ENCODE measurements at regions not wholly inside any gene's neighbourhood (a gene's known extent, or its start where the extent isn't known, plus 50 kb on each side); places are given as distances from the start of the nearest gene placed in this dataset.

DNA sequence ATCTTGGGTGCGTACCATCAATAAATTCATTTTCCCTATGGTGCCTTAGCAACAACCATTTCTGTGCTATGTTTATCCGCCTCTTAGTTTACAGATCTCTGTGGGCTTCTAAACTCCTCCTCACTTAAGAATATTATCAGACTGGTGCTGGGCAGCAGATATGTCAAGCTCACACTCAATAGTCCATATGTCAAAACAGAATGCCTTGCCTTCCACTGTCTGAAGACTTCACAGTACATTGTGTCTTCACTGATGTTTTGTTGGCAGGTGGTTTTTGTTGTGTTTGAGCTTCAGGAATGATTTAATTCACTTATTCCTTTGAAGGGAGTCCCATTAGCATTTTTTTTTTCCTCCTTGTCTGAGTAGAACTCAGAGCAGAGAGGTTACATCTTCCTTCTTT is 419.6 kb downstream of the DNAJB9 start:
- no peak for DNase-seq

DNA sequence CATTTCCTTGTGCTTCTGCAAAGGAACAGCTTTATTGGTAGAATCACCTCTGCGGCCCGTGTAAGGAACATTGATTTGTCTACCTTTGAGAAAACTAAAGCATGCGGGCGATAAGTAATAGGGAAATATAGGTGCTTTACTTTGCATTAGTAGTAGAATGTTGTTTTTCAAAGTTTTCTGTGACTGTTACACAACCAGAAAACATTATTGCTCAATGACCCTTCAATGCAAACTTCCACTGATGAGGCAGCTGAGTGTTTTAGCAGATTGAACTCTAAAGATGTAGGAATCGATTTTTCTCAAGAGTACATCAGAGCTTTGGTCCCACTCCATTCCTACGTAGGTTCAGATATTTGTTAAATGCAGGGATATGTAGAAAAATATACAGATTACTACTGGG is 427.8 kb downstream of the DNAJB9 start:
- no peak for DNase-seq

DNA sequence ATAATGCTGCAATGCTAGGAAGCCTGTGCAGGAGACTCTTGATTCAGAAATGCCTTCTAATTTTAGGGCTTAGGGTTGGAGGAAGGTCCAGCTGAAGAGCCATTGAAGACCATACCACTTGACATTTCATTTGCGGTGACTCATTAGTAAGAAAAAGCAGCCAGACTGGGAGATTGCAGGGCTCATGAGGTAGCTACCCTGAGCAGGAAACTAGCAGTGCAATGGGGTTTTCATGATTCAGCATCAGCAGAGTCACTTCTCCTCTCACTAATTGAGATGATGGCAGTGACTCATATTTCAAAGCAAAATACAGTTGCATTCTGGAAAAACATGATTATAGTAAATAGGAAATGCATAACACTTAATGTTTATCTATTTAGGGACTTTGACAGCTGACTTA is 434.1 kb downstream of the DNAJB9 start:
- no peak for DNase-seq

DNA sequence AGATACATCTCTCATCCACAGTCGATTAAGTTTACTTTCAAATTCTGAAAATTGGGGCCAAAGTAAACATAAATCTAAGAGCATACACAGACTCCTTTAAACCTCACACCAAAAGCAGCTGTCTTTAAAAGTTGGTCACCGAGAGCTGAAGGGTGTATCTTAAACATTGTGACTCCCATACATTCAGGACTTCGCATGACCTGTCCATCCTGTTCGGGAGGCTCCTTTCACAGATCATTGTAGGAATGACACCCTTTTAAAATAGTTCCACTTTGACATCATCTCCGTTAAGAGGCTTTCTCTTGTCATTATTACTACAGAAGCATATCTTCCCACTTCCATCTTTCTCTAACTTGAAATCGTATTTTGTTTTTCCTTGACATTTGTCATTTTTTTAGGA is 440.0 kb downstream of the DNAJB9 start:
- DNase-seq: no peak

DNA sequence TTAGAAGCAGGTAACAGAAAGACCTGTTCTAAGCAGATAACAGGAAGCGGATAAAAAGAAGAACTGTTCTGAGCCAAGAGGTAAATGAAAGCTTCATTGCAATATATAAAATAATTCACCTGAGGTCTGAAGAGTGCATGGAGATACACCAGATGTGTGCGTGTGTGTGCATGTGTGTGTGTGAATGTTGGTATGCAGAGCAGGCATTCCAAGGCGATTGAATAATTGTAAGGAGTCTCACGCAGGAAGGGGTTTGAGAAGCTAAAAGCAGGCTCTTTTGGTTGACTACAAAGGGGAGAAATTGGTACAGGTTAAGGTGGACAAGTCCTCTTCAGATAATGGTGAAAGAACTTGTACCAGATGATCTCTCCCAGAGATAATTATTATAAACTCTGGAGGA is 450.6 kb downstream of the DNAJB9 start:
- no peak for DNase-seq

DNA sequence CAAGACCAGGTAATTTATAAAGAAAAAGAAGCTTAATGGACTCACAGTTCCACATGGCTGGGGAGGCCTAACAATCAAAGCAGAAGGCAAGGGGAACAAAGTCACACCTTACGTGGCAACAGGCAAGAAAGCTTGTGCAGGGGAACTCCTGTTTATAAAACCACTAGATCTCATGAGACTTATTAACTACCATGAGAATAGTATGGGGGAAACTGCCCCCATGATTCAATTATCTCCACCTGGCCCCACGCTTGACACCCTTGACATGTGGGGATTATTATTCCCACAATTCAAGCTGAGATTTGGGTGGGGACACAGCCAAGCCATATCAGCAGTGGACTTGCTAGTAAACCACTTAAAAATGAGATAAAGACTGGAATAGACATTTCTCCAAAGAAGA is 451.7 kb downstream of the DNAJB9 start:
- no peak for DNase-seq

DNA sequence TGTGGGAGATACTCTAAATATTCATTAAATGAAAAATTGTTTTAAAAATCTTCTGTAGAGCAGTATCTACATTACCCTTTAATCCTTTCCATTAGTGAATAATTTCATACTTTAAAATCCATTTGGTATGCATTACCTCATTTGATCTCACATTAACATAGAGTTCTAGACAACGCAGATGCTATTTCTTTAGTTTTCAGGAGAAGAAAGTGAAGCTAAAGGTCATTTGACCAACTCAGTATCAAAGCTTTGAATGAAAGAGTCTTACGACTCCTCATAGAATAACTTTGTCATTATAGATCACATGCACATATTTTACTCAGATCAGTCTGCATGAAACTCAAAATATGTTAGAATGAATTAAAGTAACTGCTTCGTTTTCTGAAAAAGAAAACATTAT is 460.2 kb downstream of the DNAJB9 start:
- no peak for DNase-seq

DNA sequence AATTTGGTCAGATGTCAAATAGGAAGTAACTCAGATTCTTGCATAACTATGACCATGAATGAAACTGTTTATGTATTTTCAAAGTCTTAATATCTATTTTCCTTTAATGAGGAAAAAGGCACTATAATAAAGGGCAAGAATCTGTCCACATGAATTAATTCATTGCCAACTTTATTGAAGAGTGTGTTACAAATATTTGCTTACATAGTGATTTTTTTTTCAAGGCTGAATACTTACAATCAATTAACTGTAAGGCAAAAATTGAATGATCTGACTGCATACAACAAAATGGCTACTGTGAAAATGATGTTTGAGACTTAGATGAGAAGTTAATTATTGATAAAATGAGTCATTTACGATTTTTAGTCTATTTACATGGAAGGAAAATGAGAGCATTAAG is 475.0 kb downstream of the DNAJB9 start:
- no peak for DNase-seq

DNA sequence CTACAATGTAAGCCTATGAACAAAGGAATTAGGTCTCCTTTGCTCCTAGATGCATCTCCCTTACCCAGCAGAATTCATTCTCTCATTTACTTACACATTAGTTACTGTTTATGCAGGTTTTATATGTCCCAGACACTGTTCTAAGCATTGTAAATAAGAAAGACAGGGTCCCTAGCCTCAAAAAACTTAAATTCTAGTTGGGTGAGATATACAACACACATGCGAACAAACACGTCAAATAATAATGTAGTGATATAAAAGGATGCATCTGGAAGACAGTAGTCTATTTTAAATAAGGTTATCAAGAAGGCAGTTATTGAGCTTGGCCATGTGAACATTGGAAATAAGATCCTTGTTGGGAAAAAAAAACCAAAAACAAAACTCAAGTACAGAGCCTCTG is 479.7 kb downstream of the DNAJB9 start:
- no peak for DNase-seq

DNA sequence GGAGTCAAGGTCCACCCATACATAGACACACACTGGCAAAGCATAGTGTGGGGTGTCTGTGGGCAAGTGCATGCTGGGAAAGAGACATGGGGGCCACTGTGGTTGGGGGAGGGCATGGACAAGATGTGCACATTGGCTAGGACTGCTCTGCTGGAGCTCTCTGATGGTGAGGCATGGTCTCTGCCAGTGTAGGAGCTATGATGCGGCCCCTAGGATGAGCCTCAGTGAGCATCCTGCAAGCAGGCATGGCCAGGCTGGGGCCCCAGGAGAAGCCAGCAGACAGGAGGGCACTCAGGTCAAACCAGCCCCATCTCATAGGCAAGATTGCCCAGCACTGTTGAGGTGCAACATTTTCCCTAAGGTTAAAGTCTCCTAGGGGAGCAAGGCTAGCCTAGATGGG is 489.4 kb downstream of the DNAJB9 start:
- no peak for DNase-seq

DNA sequence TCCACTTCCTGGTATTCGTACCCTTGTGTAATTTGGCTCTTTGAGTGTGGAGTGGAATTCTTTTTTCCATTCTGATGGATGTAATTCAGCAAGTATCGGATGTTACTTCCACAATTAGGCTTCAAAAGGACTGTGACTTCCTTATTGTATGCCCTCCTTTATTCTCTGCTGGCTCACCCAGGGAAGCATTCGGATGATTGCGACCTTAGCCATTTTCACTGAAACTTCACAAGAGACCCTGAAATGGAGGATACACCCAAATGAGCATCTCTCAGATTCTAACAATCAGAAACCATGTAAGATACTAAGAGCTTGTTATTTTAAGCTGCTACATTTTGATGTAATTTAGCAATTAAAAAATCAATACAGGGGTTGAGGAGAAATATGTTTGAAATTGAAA is 493.1 kb downstream of the DNAJB9 start:
- no peak for DNase-seq

DNA sequence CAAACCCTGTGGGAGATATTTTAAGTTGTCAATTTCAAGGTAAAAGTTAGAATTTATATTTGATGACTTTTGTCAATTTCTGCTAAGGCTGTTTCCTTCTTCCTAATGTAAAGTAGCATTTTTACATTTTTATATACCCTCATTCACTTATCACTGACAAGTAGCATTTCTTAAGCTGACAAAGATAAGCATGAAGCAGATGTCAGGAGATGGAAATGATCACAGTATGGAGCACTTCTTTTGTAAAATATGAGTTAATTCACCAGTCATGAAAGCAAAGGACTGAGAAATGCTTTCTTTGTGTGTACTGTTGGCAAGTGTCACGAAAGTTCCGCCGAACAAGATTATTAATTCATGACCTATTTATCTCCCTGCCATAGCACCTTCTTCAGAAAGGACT is 503.9 kb downstream of the DNAJB9 start:
- DNase-seq: no peak

DNA sequence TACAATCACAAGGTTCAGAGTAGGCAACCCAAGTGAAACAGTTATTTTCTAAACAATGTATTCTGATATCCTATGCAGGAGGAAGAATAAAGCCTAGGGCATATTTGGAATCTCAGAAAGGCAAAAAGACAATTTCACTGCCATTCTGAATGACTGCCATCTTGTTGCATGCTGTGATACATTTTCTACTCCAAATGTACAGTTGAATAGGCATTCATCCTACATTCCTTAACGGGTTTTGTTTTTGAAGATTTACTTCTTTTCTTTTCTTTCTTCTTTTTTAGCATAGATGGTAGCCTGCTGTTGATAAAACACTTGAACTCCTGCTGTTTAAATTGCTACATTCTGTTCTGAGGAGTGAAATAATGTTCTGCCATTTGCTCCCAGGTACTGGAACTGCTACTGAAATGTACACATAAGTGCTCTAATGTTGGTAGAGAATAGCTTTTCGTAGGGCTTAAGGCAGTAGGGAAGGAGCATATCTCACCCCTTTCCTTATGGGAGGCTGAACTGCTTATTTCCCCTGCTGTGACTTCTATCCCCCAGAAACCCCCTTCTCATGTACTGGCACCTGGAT is 506.8 kb downstream of the DNAJB9 start:
- DNase-seq: no peak

DNA sequence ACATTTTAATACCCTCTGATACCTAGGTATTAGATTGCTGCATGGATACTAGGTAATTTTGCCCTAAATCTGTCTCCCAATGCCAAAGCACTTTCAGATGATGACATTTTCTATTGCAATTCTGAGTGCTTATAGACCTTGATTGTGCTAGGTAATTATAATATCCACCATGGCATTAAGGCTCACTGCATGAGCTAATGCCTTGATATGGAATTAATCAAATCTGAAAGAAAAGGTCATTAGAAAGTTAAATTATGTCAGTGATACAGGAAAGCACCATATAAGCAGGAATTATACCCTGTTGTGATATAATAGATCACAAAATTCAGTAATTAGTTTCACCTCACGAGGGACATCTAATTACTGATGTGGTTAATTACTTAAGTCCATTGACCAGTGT is 521.4 kb downstream of the DNAJB9 start:
- no peak for DNase-seq

DNA sequence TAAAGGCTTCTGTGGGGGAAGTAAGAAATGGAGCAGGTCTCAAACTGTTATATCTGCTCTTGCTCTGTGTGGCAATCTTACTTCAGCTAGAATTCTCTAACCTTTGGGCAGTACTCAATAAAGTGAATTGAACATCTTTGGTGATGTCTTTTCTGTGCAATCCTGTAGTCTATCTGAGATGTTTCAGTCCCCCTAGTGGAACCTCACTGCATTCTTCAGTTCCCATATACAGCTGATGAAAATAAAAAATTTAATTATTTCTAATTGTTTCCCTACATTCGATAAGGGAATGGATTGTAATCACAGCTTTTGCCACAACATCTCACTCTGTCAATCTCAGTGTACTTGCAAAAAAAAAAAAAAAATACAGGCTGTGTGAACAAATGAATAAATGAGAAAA is 522.6 kb downstream of the DNAJB9 start:
- no peak for DNase-seq

DNA sequence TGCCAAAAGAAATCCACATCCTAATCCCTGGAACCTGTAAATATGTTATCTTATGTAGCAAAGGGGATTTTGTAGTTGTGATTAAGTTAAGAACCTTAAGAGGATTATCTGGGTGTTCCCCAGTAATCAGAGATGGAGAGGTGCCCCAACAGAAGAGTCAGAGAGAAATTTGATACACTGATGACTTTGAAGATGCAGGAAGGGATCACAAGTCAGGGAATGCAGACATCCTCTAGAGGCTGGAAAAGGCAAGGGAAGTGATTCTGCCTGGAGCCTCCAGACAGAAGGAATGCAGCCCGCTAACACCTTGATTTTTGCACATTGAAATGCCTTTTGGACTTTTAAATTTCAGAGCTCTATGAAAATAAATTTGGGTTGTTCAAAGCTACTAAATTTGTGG is 531.7 kb downstream of the DNAJB9 start:
- DNase-seq: no peak

DNA sequence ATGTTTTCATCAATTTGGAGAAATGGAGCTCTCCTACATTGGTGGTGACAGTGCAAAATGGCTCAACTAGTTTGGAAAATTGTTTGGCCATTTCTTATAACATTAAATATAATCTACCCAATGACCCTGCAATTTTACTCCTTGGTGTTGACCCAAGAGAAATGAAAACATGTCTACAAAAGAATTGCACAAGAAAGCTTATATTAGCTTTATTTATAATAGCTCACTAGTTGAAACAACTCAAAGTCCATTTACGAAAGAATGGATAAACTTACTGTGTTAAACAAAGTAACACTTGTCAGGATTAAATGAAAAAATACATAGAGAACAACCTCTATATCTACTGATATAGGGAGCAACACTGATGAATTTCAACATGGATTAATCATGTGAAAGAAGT is 539.9 kb downstream of the DNAJB9 start:
- no peak for DNase-seq

DNA sequence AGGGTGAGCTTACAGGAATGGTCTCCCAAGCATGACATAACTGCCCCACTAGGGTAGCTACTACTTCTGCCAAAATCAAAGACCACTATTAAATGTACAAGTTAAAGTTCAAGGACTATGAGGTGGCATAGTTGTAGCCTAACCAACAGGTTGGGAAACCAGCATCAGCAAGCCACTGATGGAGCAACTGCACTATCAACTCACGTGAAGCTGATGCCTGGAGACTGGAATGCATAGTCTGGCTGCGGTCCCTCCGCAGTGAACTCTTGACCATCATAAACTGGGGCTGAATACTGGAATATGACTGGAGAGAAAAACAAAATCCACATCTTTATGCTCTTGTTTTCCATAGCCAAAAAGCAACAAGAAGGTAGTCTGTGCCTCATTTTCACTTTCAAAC is 541.4 kb downstream of the DNAJB9 start:
- DNase-seq: no peak

DNA sequence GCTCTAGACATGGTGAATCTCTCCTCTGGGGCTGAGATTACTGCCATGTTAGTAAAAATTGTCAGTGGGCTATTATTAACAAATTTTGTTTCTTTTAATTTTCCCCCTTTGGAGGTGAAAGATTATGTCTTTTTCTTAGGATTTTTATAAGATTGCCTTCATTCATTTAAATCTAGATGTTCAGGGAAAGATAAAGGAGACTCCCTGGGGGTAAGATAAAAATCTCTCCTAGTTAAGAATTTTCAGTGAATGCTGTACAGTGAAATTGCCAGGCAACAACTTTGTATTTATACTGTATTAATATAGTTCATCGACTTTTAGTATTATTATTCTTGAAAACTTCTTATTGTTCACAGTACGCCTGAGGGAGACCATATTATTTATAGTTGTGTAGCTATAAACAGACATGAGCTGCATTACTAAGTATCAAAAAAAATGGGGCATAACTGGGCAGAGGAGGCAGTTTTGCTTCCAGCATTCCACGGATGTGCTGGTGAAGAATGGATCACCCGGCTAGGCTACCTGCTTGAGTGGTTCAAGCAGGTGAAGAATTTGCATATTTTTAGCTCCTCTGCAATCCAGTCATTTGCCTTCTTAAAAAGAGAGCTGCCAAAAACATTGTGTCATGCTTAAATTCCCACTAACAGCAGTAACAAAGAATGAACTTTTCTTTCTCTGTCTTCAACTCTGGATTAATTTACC is 552.1 kb downstream of the DNAJB9 start:
- DNase-seq: no peak

DNA sequence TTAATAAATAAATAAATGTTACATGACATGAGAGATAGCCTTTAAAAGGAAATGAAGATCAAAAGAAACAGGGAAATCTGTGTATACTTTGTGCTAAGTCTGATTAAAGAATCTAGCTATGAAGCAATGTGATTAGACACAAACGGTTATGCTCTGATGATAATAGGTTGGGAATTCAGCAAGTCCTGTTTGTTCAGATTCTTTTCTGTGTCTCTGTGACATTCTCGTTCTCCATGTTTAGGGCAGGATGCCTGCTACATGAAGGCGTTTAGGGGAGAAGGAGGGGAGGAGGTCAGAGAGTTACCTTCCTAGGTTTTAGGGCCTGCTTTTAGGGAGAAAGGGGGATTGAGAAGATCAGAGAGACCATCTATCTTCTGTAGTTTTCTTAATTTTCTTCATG is 555.3 kb downstream of the DNAJB9 start:
- DNase-seq: no peak

DNA sequence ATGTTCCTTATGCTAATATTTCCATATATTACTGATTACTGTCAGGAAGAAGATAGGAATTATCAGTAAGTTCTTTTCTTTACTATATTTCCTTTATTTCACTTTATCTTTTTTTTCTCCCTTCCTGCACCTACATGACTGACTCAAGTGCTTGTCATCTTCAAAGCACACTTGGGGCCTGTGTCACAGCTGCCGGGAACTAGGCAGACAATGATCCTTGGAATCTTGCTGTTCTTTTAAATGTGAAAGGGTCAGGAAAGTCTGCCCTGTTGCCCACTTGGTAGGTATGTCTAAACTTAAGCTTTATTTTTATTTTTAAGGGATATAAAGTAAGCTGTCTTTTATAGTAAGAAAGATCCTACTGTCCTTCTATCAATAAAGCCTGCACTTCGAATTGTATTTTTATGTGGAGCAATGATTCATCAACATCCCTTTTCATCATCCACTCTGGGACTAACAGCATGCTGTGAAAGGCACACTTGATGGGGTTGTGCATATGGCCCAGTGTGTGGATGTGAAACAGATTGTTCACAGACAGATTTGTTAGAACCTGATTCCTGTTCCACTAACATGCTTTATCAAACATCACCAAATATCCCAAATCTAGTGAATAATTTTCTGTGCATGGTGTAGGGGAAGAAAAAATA is 556.9 kb downstream of the DNAJB9 start:
- no peak for DNase-seq

DNA sequence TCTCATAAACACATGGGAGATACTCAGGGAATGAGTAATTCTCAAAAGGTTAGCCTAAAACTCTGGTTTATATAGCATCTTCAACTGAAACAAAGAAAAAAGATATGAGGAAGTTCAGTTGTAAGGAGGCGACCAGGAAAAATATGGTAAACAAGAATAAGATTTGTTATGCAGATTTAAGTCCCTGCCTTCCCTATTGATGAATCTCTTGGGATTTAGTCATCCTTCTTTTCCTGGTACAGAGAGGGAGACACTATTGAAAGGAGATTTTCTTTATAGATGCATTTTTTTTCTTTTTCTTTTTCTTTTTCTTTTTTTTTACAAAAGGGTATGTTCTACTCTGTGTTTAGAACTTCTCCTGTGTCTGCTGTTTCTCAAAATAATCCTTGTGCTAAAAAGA is 557.5 kb downstream of the DNAJB9 start:
- DNase-seq: no peak

DNA sequence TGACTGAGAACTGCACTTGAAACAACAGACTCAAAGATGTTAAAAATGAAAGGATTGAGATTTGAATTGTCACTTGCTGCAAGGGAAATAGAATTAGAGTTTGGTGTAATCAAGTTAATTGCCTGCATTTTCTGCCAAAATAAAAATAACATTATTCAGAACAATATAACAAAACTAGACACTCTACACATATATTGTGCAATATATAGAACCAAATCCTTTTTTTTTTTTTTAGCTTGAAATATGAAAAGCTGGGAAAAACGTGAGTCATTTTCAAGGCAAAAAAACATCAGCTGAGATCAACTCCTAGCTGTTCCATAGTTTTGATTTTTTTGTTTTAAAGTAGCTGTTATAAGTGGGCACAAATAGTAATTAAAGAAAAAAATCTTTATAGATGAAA is 561.5 kb downstream of the DNAJB9 start:
- DNase-seq: no peak

DNA sequence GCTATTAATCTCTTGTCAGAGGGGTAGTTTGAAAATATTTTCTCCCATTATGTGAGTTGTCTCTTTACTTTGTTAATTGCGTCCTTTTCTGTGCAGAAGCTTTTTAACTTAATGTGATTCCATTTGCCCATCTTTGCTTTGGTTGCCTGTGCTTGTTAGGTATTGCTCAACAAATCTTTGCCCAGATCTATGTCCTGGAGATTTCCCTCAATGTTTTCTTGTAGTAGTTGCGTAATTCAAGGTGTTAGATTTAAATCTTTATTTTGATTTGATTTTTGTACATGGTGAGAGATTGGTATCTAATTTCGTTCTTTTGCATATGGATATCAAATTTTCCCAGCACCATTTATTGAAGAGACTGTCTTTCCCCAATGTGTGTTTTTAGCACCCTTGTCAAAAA is 567.2 kb downstream of the DNAJB9 start:
- DNase-seq: no peak
